ENCODE measurements at regions not wholly inside any gene's neighbourhood (a gene's known extent, or its start where the extent isn't known, plus 50 kb on each side); places are given as distances from the start of the nearest gene placed in this dataset.

- H3K9ac ChIP-seq (ENCODE audit: low read length) = no peak overlapping the region
- no peak overlapping the region for H3K4me3 ChIP-seq (ENCODE audit: low read length)
- no peak overlapping the region for H3K4me2 ChIP-seq (ENCODE audit: low read depth, low read length)
Measured at GRCh38 chr21:25424634-25425033, 182.6 kb downstream of the MRPL39 start.

GRCh38 chr21:25424048-25424447, 183.2 kb downstream of the MRPL39 start:
- Histone ChIP-seq H3K79me2 (ENCODE audit: low read length) (no peaks in the 10 kb centered on the region), H3K4me2 (ENCODE audit: low read depth, low read length) (no peak overlapping the region), H3K9me3 (replicated peaks; ENCODE audit: insufficient read depth, low read length) (no peaks in the 10 kb centered on the region), H3K9ac (ENCODE audit: low read length) (no peak overlapping the region), H3K27ac (ENCODE audit: low read length) (no peak overlapping the region), H3K4me3 (ENCODE audit: low read length) (no peak overlapping the region), H3K27me3 (replicated peaks; ENCODE audit: insufficient read depth, low read length) (no peaks in the 10 kb centered on the region), H3K4me1 (ENCODE audit: low read length) (peaks cover 20% of the 10 kb centered on the region), H2AFZ (ENCODE audit: low read length) (no peak overlapping the region), H3F3A (ENCODE audit: insufficient read depth, low read length) (peaks cover 15% of the 10 kb centered on the region; the same call in 1 of the 2 replicates), H4K20me1 (ENCODE audit: insufficient read depth, low read length) (no peaks in the 10 kb centered on the region), H3K36me3 (replicated peaks; ENCODE audit: insufficient read depth, low read length) (no peaks in the 10 kb centered on the region), H3K9me2 (replicated peaks; ENCODE audit: insufficient read depth, low read length) (no peaks in the 10 kb centered on the region)
- DNase-seq = no peak
- TF ChIP-seq EZH2 (optimal IDR thresholded peaks at IDR 0.05; ENCODE audit: low read depth, low read length) (no peak), EZH2phosphoT487 (IDR thresholded peaks at IDR 0.05; ENCODE audit: low read length) (no peak), CTCF (IDR thresholded peaks at IDR 0.05; ENCODE audit: low read length) (no peak)

More at GRCh38 chr21:25424634-25425033, 182.6 kb downstream of the MRPL39 start:
- Histone ChIP-seq H3K9me2 (replicated peaks; ENCODE audit: insufficient read depth, low read length) (no peaks in the 10 kb centered on the region), H3F3A (ENCODE audit: insufficient read depth, low read length) (peaks cover 15% of the 10 kb centered on the region; the same call in 1 of the 2 replicates), H2AFZ (ENCODE audit: low read length) (no peak overlapping the region), H3K9me3 (replicated peaks; ENCODE audit: insufficient read depth, low read length) (no peaks in the 10 kb centered on the region), H4K20me1 (ENCODE audit: insufficient read depth, low read length) (no peaks in the 10 kb centered on the region), H3K79me2 (ENCODE audit: low read length) (no peaks in the 10 kb centered on the region), H3K27me3 (replicated peaks; ENCODE audit: insufficient read depth, low read length) (no peaks in the 10 kb centered on the region), H3K27ac (ENCODE audit: low read length) (no peak overlapping the region), H3K36me3 (replicated peaks; ENCODE audit: insufficient read depth, low read length) (no peaks in the 10 kb centered on the region), H3K4me1 (ENCODE audit: low read length) (peaks cover 20% of the 10 kb centered on the region)
- no peak for DNase-seq
- no peak for TF ChIP-seq EZH2phosphoT487 (IDR thresholded peaks at IDR 0.05; ENCODE audit: low read length)
- no peak for TF ChIP-seq EZH2 (optimal IDR thresholded peaks at IDR 0.05; ENCODE audit: low read depth, low read length)
- TF ChIP-seq CTCF (IDR thresholded peaks at IDR 0.05; ENCODE audit: low read length) = no peak

GRCh38 chr21:25422610-25423608, 184.4 kb downstream of the MRPL39 start:
- H3K4me2 ChIP-seq (ENCODE audit: low read depth, low read length) = no peak overlapping the region
- no peaks in the 10 kb centered on the region for H3K9me2 ChIP-seq (replicated peaks; ENCODE audit: insufficient read depth, low read length)
- H3K36me3 ChIP-seq (replicated peaks; ENCODE audit: insufficient read depth, low read length) = no peaks in the 10 kb centered on the region
- no peaks in the 10 kb centered on the region for H3K9me3 ChIP-seq (replicated peaks; ENCODE audit: insufficient read depth, low read length)
- no peak overlapping the region for H3K27ac ChIP-seq (ENCODE audit: low read length)
- no peak for DNase-seq
- H3K27me3 ChIP-seq (replicated peaks; ENCODE audit: insufficient read depth, low read length) = no peaks in the 10 kb centered on the region
- H2AFZ ChIP-seq (ENCODE audit: low read length) = no peak overlapping the region
- no peaks in the 10 kb centered on the region for H4K20me1 ChIP-seq (ENCODE audit: insufficient read depth, low read length)
- H3K9ac ChIP-seq (ENCODE audit: low read length) = no peak overlapping the region
- no peak for TF ChIP-seq EZH2 (optimal IDR thresholded peaks at IDR 0.05; ENCODE audit: low read depth, low read length)
- no peak for TF ChIP-seq CTCF (IDR thresholded peaks at IDR 0.05; ENCODE audit: low read length)
- no peak for TF ChIP-seq EZH2phosphoT487 (IDR thresholded peaks at IDR 0.05; ENCODE audit: low read length)
- peaks cover 5% of the 10 kb centered on the region; the same call in 1 of the 2 replicates for H3F3A ChIP-seq (ENCODE audit: insufficient read depth, low read length)
- peaks cover 10% of the 10 kb centered on the region for H3K4me1 ChIP-seq (ENCODE audit: low read length)
- H3K79me2 ChIP-seq (ENCODE audit: low read length) = no peaks in the 10 kb centered on the region
- no peak overlapping the region for H3K4me3 ChIP-seq (ENCODE audit: low read length)
